GM13977 (cell line): ENCODE measurements at regions not wholly inside any gene's neighbourhood (a gene's known extent, or its start where the extent isn't known, plus 50 kb on each side); places are given as distances from the start of the nearest gene placed in this dataset.

Experiments
- DNase-seq: peaks from one replicate; pipeline ENCODE4 v3.0.0; 2012; ENCODE audit warnings: low spot score
- in situ Hi-C: fragments of 300-500 bp; cut with MboI; formaldehyde crosslinking; loops from one replicate; pipeline ENCODE4 v1.12.0; 2022; ENCODE audit warnings: low sequenced_read_pairs, low pct_unique_long_range_greater_than_20kb, mixed read lengths, inconsistent platforms; ENCODE audit not compliant: unreplicated experiment
- TF ChIP-seq, protein P1 (sequence below): IDR thresholded peaks from 2 replicates; pipeline ENCODE4 v1.5.1; 2012; ENCODE audit warnings: mild to moderate bottlenecking, control low read depth; ENCODE audit not compliant: insufficient read depth; ENCODE audit errors: extremely low read depth, missing control alignments

DNA sequence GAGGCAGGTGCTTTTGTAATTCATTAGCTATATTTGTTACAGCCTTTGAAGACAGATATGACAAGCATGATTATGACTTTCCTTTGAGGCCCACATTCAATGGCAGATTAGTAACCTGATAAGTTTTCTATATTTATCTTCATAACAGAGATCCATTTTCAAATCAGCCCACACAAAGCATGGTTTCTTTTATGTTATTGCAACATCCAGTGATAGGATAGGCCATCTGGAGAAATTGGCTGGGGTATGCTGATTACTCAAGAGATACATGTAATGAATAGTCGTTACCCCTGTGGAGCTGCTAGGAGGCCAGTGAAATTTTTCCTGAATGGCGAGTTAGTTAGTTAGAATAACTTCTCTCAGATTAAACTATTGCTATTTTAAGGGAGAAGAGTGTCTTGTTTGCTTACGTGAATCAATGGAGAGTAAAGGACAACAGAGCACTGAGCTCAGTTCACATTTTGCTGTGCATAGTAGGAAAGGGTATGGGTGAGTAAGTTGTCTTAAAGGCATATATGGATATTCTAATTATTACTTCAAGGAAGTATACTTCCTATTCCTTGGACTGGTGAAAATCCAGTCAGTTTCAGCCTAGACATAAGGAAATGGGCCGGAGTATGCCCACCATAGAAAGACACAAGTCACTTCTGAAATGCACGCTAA lies 79.2 kb upstream of the DKK2 start:
- DNase-seq: no peak
- in situ Hi-C loops: no loop called here
- TF ChIP-seq, protein P1, sequence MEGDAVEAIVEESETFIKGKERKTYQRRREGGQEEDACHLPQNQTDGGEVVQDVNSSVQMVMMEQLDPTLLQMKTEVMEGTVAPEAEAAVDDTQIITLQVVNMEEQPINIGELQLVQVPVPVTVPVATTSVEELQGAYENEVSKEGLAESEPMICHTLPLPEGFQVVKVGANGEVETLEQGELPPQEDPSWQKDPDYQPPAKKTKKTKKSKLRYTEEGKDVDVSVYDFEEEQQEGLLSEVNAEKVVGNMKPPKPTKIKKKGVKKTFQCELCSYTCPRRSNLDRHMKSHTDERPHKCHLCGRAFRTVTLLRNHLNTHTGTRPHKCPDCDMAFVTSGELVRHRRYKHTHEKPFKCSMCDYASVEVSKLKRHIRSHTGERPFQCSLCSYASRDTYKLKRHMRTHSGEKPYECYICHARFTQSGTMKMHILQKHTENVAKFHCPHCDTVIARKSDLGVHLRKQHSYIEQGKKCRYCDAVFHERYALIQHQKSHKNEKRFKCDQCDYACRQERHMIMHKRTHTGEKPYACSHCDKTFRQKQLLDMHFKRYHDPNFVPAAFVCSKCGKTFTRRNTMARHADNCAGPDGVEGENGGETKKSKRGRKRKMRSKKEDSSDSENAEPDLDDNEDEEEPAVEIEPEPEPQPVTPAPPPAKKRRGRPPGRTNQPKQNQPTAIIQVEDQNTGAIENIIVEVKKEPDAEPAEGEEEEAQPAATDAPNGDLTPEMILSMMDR: no peak

DNA sequence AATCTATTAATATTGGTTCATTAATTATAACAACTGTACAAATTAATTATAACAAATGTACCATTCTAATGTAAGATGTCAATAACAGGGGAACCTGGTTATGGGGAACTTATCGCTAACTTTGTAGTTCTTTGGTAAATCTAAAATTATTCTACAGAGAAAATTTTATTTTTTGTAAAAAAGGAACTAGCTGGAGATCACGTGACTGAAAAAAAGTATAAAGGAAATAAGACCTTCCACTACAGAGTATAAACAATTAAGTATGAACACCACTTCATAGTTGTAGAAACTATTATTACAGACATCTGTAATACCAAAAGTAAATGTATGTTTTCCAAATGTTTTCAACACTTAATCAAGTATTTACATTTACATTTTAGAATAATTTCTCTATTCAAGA lies 77.9 kb upstream of the DKK2 start:
- in situ Hi-C loops: no loop called here
- no peak for DNase-seq
- TF ChIP-seq, protein P1: no peak

DNA sequence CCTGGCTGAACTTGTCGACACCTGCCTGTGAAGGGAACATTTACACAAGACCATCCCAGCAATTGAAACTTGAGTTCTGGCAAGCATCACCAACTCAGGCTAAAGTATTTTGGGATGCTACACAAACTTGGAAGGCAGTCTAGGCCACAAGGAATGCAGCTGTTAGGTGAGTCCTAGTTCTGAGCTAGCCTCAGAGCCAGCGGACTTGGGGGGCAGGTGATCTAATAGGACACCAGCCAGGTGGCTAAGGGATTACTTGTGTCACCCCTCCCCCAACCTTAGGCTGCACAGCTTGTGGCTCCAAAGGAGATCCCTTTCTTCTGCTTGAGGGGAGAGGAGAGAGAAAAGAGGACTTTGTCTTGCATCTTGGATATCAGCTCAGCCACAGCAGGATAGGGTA lies 62.3 kb upstream of the DKK2 start:
- in situ Hi-C loops: no loop called here

DNA sequence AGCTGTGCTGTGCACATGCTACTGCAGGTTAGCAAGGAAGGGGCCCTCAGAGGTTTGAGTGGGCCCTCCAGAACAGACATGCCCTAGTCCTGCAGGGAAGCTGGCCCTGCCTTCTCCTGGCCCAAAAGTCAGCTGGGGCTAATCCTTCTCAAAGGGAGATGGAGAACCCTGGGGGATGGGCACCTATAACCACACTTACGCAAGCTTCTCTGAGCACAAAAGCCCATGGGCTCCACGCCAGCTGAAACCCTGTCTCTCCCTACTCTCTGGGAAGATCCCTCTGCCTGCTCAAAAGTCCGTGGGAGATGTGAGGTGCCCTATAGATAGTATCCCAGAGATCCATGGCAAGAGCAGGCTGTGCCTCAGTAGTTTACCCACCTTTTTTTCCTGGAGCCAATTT lies 58.9 kb upstream of the DKK2 start:
- no peak for DNase-seq

More for the DNA sequence above, 62.3 kb upstream of the DKK2 start:
- TF ChIP-seq, protein P1: no peak
- no peak for DNase-seq

DNA sequence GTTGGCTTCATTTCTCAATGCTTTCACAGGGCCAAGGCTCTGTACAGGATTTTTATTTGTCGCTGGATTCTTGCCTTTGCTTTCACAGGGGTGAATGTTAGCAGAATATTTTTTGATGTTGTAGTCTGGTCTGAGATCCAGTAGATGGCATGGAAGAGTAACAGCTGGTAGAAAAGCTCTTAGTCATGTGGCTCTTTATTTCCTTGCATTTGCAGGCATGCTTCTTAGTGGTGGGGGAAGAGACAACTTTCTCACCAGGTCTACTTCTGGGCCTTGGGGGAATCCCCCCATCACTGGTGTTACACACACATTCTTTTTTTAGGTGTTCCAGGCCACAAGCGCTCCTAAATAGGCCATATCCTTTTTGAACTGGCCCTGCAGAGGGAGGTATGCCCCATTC lies 58.2 kb upstream of the DKK2 start:
- in situ Hi-C loops: no loop called here
- TF ChIP-seq, protein P1: peak; percentile 22
- no peak for DNase-seq

More for the DNA sequence above, 58.9 kb upstream of the DKK2 start:
- in situ Hi-C loops: no loop called here
- TF ChIP-seq, protein P1: no peak
